WTC11 (cell line): ENCODE measurements at regions not wholly inside any gene's neighbourhood (a gene's known extent, or its start where the extent isn't known, plus 50 kb on each side); places are given as distances from the start of the nearest gene placed in this dataset.

Source experiments
- FOXP1 ChIP-seq: sonication (generic); formaldehyde crosslinking; IDR thresholded peaks from 2 replicates; pipeline ENCODE4 v1.8.0; 2022; ENCODE audit warnings: missing genetic modification reagents, mild to moderate bottlenecking, moderate library complexity, borderline replicate concordance
- TF ChIP-seq, protein P1 (sequence below): fragments of 200-600 bp; IDR thresholded peaks from 2 replicates; pipeline ENCODE4 v1.8.0; 2022; ENCODE audit warnings: antibody characterized with exemption
- TF ChIP-seq, protein P2 (sequence below): sonication (generic); formaldehyde crosslinking; IDR thresholded peaks from 2 replicates; pipeline ENCODE4 v1.8.1; 2023; ENCODE audit warnings: mild to moderate bottlenecking, missing genetic modification reagents, moderate library complexity
- TF ChIP-seq, protein P3 (sequence below): sonication (generic); formaldehyde crosslinking; IDR thresholded peaks from 2 replicates; pipeline ENCODE4 v1.8.0; 2023; ENCODE audit warnings: missing genetic modification reagents
- TF ChIP-seq, protein P4 (sequence below): sonication (generic); formaldehyde crosslinking; IDR thresholded peaks from 2 replicates; pipeline ENCODE4 v1.8.0; 2022; ENCODE audit warnings: mild to moderate bottlenecking, missing genetic modification reagents

DNA sequence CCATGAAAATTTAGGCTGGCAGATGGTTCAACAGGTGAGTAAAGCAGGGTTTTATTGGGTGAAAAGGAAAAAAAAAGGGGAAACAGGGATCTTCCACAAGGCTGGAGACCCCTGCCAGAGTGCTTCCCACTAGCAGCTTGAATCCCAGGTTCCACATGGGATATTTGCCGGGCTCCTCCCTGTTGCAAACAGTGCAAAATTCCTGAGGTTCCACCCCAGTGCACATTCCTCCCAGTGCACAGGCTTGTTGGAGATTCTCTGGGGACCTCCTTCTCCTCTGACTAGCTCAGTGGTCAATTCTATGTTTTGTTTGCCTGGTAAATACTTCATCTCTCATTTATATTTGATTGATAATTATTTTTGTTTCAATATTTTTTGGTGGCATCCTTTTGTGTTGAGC, 66.4 kb upstream of the UGT2B15 start:
- TF ChIP-seq, protein P1, sequence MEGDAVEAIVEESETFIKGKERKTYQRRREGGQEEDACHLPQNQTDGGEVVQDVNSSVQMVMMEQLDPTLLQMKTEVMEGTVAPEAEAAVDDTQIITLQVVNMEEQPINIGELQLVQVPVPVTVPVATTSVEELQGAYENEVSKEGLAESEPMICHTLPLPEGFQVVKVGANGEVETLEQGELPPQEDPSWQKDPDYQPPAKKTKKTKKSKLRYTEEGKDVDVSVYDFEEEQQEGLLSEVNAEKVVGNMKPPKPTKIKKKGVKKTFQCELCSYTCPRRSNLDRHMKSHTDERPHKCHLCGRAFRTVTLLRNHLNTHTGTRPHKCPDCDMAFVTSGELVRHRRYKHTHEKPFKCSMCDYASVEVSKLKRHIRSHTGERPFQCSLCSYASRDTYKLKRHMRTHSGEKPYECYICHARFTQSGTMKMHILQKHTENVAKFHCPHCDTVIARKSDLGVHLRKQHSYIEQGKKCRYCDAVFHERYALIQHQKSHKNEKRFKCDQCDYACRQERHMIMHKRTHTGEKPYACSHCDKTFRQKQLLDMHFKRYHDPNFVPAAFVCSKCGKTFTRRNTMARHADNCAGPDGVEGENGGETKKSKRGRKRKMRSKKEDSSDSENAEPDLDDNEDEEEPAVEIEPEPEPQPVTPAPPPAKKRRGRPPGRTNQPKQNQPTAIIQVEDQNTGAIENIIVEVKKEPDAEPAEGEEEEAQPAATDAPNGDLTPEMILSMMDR: no peak
- TF ChIP-seq, protein P2, sequence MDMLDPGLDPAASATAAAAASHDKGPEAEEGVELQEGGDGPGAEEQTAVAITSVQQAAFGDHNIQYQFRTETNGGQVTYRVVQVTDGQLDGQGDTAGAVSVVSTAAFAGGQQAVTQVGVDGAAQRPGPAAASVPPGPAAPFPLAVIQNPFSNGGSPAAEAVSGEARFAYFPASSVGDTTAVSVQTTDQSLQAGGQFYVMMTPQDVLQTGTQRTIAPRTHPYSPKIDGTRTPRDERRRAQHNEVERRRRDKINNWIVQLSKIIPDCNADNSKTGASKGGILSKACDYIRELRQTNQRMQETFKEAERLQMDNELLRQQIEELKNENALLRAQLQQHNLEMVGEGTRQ (CRISPR knock-in tag): no peak
- TF ChIP-seq, protein P3, sequence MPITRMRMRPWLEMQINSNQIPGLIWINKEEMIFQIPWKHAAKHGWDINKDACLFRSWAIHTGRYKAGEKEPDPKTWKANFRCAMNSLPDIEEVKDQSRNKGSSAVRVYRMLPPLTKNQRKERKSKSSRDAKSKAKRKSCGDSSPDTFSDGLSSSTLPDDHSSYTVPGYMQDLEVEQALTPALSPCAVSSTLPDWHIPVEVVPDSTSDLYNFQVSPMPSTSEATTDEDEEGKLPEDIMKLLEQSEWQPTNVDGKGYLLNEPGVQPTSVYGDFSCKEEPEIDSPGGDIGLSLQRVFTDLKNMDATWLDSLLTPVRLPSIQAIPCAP (CRISPR knock-in tag): no peak
- TF ChIP-seq FOXP1 (CRISPR knock-in tag): no peak
- TF ChIP-seq, protein P4, sequence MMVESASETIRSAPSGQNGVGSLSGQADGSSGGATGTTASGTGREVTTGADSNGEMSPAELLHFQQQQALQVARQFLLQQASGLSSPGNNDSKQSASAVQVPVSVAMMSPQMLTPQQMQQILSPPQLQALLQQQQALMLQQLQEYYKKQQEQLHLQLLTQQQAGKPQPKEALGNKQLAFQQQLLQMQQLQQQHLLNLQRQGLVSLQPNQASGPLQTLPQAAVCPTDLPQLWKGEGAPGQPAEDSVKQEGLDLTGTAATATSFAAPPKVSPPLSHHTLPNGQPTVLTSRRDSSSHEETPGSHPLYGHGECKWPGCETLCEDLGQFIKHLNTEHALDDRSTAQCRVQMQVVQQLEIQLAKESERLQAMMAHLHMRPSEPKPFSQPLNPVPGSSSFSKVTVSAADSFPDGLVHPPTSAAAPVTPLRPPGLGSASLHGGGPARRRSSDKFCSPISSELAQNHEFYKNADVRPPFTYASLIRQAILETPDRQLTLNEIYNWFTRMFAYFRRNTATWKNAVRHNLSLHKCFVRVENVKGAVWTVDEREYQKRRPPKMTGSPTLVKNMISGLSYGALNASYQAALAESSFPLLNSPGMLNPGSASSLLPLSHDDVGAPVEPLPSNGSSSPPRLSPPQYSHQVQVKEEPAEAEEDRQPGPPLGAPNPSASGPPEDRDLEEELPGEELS: no peak
